BJ (cell line): ENCODE measurements at regions not wholly inside any gene's neighbourhood (a gene's known extent, or its start where the extent isn't known, plus 50 kb on each side); places are given as distances from the start of the nearest gene placed in this dataset.
A peak's percentile ranks its signal among the peaks of the same experiment; 100 is the strongest.

Source experiments
- CTCF ChIA-PET: fragments of 350-600 bp; formaldehyde crosslinking; extraction: SDS; loops from one replicate; lab custom pipeline; 2021; ENCODE audit warnings: antibody characterized with exemption, inconsistent platforms; lab: Yijun Ruan, JAX
- POLR2A ChIA-PET: fragments of 300-600 bp; sonication (Branson Sonifier 250); formaldehyde crosslinking; extraction: SDS; loops from one replicate; lab custom pipeline; 2021; ENCODE audit warnings: antibody characterized with exemption; lab: Charles Lee
- DNase-seq: peaks from one replicate; pipeline ENCODE4 v3.0.0-alpha.2; 2011; ENCODE audit warnings: low read depth
- H3K27me3 ChIP-seq: 2 replicates; pipeline ENCODE4 v1.6.0; 2011; ENCODE audit warnings: low read length; ENCODE audit not compliant: control insufficient read depth, insufficient read depth
- H3K36me3 ChIP-seq: 2 replicates; pipeline ENCODE4 v1.5.1; 2011; ENCODE audit warnings: low read length; ENCODE audit not compliant: control insufficient read depth, insufficient read depth
- H3K4me3 ChIP-seq: 2 replicates; pipeline ENCODE4 v1.5.1; 2011; ENCODE audit warnings: low read depth, mild to moderate bottlenecking, control low read depth, low read length
- CTCF ChIP-seq: IDR thresholded peaks from 2 replicates; pipeline ENCODE4 v1.5.1; 2011; ENCODE audit warnings: low read depth, mild to moderate bottlenecking, control low read depth, inconsistent platforms, low read length, moderate library complexity; ENCODE audit not compliant: insufficient read depth

- ChIA-PET POLR2A (no interaction called here), CTCF (interaction anchor here (0.8 to 2.3 kb wide), 2 partner anchors 61 to 67 kb away, joined by 3 to 9 read pairs; no protein-coding TSS in a partner anchor)
- DNase-seq: no peak
- Histone ChIP-seq H3K27me3 (no peaks in the 10 kb centered on the region), H3K4me3 (peak overlapping the region; percentile 59), H3K36me3 (no peaks in the 10 kb centered on the region)
- no peak for TF ChIP-seq CTCF
Measured at GRCh38 chr1:9429342-9429711, 109.9 kb upstream of the SLC25A33 start.

DNA sequence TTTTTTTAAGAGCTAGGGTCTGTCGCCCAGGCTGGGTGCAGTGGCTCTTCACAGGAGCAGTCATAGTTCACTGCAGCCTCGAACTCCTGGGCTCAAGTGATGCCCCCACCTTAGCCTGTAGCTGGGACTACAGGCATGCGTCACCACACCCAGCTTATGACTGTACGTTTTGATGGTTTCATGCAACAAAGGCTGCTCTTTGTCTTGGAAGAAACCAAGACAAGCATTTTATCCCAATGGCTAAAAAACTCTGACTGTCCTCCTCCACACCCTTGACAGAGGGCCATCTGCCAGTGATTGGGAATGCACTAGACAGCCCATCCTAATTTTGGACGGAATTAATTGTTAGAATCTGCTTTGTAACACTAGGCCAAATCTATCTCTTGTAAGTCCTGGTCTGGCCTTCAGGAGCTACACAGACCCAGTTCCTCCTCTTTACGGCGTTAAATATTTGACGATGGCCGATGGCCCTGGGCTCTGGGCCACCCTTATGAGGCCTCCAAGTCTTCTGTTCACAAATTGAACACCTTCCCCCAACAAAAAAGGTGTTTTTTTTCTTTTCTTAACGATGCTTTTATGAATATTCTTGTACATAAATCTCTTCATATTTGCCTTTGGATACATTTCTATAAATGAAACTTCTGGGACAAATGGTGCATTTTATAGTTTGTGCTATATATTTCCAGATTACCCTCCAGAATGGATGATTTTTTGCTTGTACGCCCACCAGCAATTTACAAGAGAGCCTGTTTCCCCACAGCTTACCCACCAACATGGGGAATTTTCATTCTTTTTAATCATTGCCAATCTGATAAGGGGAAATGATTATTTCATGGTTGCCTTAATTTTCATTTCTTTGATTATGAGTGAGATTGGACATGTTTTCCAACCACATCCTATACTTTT, 104.8 kb upstream of the SLC25A33 start:
- POLR2A ChIA-PET: no interaction called here
- Histone ChIP-seq H3K36me3 (no peaks in the 10 kb centered on the region), H3K4me3 (no peak overlapping the region), H3K27me3 (no peaks in the 10 kb centered on the region; the same call in 1 of the 2 replicates)
- CTCF ChIA-PET: interaction anchor here (0.8 to 1.3 kb wide), 2 partner anchors 20 to 21 kb away, joined by 3 read pairs; no protein-coding TSS in a partner anchor
- TF ChIP-seq CTCF: no peak
- DNase-seq: no peak

GRCh38 chr1:9435153-9435636, 104.1 kb upstream of the SLC25A33 start:
- H3K27me3 ChIP-seq: no peaks in the 10 kb centered on the region; the same call in 1 of the 2 replicates
- DNase-seq: no peak
- no peaks in the 10 kb centered on the region for H3K36me3 ChIP-seq
- ChIA-PET POLR2A (no interaction called here), CTCF (interaction anchor here (0.8 to 1.2 kb wide), 2 partner anchors 20 to 160 kb away, joined by 3 read pairs; no protein-coding TSS in a partner anchor)
- no peak overlapping the region for H3K4me3 ChIP-seq
- TF ChIP-seq CTCF: no peak

- peaks cover 3% of the 10 kb centered on the region for H3K27me3 ChIP-seq
- DNase-seq: no peak
- ChIA-PET POLR2A (no interaction called here), CTCF (interaction anchor here (1.2 kb wide), 1 partner anchor 161 kb away, joined by 3 read pairs; no protein-coding TSS in a partner anchor)
- H3K4me3 ChIP-seq: no peak overlapping the region
- H3K36me3 ChIP-seq: no peaks in the 10 kb centered on the region
- no peak for TF ChIP-seq CTCF
Measured at GRCh38 chr1:9435854-9436640, 103.2 kb upstream of the SLC25A33 start.
